Bronchial epithelial cell (primary cell): ENCODE measurements at regions not wholly inside any gene's neighbourhood (a gene's known extent, or its start where the extent isn't known, plus 50 kb on each side); places are given as distances from the start of the nearest gene placed in this dataset.

ENCODE experiments used
- DNase-seq: peaks from one replicate; pipeline ENCODE4 v3.0.0-alpha.2; 2010; ENCODE audit warnings: low read depth
- FAIRE-seq: peaks from 2 replicates; lab custom pipeline; 2011; peaks lifted over from hg19 to GRCh38; lab: Jason Lieb, UNC
- H3K27me3 ChIP-seq: 2 replicates; pipeline ENCODE4 v1.5.1; 2011; ENCODE audit warnings: low read length; ENCODE audit not compliant: control insufficient read depth, insufficient read depth
- H3K36me3 ChIP-seq: 2 replicates; pipeline ENCODE4 v1.5.1; 2011; ENCODE audit warnings: low read length; ENCODE audit not compliant: control insufficient read depth, insufficient read depth
- H3K4me3 ChIP-seq: 2 replicates; pipeline ENCODE4 v1.5.1; 2011; ENCODE audit warnings: mild to moderate bottlenecking, low read depth, low read length, control low read depth
- TF ChIP-seq, protein P1 (sequence below): IDR thresholded peaks from 2 replicates; pipeline ENCODE4 v1.5.1; 2011; ENCODE audit warnings: mild to moderate bottlenecking, moderate library complexity, low read length, control low read depth, inconsistent platforms; ENCODE audit not compliant: insufficient read depth, severe bottlenecking

DNA sequence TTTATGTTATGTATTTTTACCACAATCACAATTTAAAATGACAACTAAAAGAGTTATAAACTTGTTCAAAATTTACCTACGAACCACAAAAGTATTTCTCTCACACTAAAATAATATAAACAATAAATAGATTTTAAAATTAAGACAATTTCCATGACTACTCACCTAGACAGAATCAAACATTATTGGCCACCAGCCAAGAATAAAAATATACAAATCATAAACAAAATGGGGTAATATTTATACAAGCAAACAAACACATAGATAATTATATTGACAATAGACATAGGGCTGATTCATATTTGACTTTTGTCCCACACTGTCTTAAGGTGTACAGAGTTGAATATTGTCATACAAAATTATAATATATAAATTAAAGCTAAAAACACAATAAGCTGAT is 119.6 kb upstream of the ZNF92 start:
- TF ChIP-seq, protein P1, sequence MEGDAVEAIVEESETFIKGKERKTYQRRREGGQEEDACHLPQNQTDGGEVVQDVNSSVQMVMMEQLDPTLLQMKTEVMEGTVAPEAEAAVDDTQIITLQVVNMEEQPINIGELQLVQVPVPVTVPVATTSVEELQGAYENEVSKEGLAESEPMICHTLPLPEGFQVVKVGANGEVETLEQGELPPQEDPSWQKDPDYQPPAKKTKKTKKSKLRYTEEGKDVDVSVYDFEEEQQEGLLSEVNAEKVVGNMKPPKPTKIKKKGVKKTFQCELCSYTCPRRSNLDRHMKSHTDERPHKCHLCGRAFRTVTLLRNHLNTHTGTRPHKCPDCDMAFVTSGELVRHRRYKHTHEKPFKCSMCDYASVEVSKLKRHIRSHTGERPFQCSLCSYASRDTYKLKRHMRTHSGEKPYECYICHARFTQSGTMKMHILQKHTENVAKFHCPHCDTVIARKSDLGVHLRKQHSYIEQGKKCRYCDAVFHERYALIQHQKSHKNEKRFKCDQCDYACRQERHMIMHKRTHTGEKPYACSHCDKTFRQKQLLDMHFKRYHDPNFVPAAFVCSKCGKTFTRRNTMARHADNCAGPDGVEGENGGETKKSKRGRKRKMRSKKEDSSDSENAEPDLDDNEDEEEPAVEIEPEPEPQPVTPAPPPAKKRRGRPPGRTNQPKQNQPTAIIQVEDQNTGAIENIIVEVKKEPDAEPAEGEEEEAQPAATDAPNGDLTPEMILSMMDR: no peak
- H3K36me3 ChIP-seq: no peaks in the 10 kb centered on the region
- no peak overlapping the region for H3K4me3 ChIP-seq
- H3K27me3 ChIP-seq: no peaks in the 10 kb centered on the region
- FAIRE-seq (no peak), DNase-seq (no peak)

DNA sequence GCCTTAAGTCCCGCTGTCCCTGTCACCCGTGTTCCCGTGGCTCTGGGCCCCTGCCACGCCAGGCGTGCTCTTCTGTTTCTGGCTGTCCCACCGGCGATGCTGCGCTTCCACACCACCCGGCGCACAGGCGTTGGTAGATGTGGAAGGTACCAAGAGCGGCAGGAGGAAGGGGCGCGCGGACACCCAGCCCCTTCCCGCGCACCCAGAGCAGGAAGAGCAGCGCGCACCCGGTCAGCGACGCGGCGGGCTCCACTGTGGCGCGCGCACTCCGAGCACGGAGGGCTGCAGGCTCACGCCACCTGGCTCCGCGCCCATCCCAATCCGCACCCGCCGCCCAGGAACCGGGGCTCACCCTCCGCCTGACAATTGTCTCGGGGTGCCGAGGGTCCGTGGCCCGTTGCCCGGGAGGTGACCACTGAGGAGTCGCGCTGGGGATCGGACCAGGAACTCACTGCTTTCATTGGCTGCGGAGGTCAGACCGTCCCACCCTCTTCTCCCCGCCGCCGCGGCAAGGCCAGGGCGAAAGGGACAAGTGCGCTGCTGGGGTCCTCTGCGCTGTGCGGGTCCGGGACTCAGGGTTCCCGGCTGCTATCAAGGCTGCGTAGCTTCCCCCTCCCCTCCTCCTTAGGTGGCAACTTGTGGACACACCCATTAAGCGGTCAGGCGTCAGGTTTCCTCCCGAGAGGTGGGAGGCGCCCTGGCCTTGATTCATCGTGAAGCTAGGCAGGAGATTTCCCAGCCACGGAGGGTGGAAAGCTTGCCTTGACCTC is 121.6 kb upstream of the ZNF92 start:
- TF ChIP-seq, protein P1: no peak
- Histone ChIP-seq H3K4me3 (peak overlapping the region; percentile 77), H3K36me3 (no peaks in the 10 kb centered on the region), H3K27me3 (no peaks in the 10 kb centered on the region)
- FAIRE-seq: no peak
- peak; percentile 74 for DNase-seq

- Histone ChIP-seq H3K4me3 (peak overlapping the region; percentile 77), H3K27me3 (no peaks in the 10 kb centered on the region), H3K36me3 (no peaks in the 10 kb centered on the region)
- FAIRE-seq: no peak
- peak; percentile 75 for DNase-seq
- TF ChIP-seq, protein P1: no peak
Measured at GRCh38 chr7:65250697-65251395, 122.8 kb upstream of the ZNF92 start.

GRCh38 chr7:65250216-65250615 is 123.4 kb upstream of the ZNF92 start:
- Histone ChIP-seq H3K27me3 (no peaks in the 10 kb centered on the region), H3K4me3 (no peak overlapping the region), H3K36me3 (no peaks in the 10 kb centered on the region)
- no peak for DNase-seq
- FAIRE-seq: no peak
- TF ChIP-seq, protein P1: no peak

GRCh38 chr7:65247491-65247890 is 126.2 kb upstream of the ZNF92 start:
- no peaks in the 10 kb centered on the region for H3K27me3 ChIP-seq
- DNase-seq (no peak), FAIRE-seq (no peak)
- TF ChIP-seq, protein P1: no peak
- H3K36me3 ChIP-seq: no peaks in the 10 kb centered on the region
- H3K4me3 ChIP-seq: no peak overlapping the region
